PC-3 (cell line): ENCODE measurements at regions not wholly inside any gene's neighbourhood (a gene's known extent, or its start where the extent isn't known, plus 50 kb on each side); places are given as distances from the start of the nearest gene placed in this dataset.

Experiments used
- CTCF ChIP-seq: fragments of 300-600 bp; sonication (generic); conservative IDR thresholded peaks from 2 replicates; pipeline ENCODE4 v1.5.1; 2017; ENCODE audit warnings: antibody characterized with exemption, low read depth, mild to moderate bottlenecking, low read length
- EZH2 ChIP-seq: fragments of 300-600 bp; sonication (generic); IDR thresholded peaks from one replicate; pipeline ENCODE4 v1.6.1; 2017; ENCODE audit warnings: antibody characterized with exemption, mild to moderate bottlenecking, low read length; ENCODE audit not compliant: unreplicated experiment
- EZH2phosphoT487 ChIP-seq: fragments of 300-600 bp; sonication (generic); IDR thresholded peaks from 2 replicates; pipeline ENCODE4 v1.6.1; 2018; ENCODE audit warnings: mild to moderate bottlenecking, antibody characterized with exemption, low read length, borderline replicate concordance

DNA sequence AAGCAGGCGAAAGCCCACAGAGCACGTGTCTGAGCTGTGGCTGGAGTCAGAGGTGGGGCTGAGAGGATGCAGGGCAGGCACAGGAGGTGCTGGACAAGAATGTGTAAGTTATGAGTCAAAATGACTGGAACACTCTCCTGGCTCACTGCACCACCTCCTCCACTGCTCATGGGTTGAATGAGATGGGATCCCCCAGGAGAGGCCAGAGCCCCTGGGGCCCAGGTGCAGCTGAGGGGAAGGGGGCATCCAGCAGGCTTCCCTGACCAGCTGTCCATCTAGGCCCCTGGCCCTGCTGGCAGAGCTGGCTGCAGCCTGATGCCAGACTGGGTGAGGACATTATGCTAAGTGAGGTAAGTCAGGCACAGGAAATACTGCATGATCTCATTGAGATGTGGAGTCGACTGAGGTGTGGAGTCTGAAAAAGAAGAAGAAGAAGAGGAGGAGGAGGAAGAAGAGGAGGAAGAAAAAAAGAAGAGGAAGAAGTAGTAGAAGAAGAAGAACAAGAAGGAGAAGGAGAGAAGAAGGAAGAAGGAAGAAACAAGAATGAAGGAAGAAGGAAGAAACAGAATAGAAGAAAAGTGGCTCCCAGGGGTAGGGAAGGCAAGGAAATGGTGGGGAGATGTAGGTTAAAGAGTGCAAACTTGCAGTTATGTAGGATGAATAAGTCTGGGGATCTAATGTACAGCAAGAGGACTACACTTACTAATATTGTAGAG lies 747.4 kb downstream of the UQCRFS1 start:
- TF ChIP-seq CTCF (no peak), EZH2phosphoT487 (no peak), EZH2 (no peak)
